Neural progenitor cell (in vitro differentiated cells): ENCODE measurements at regions not wholly inside any gene's neighbourhood (a gene's known extent, or its start where the extent isn't known, plus 50 kb on each side); places are given as distances from the start of the nearest gene placed in this dataset.

Source experiments
- DNase-seq: peaks from one replicate; pipeline ENCODE4 v3.0.0-alpha.2; 2016; ENCODE audit warnings: low spot score
- H2AFZ ChIP-seq: fragments of 200-600 bp; sonication (generic); replicated peaks from 2 replicates; pipeline ENCODE4 v1.6.1; 2016; ENCODE audit warnings: antibody characterized with exemption
- H3F3A ChIP-seq: fragments of 200-600 bp; sonication (generic); 2 replicates; pipeline ENCODE4 v1.6.1; 2016; ENCODE audit warnings: antibody characterized with exemption, low read depth
- H3K27ac ChIP-seq: fragments of 200-600 bp; sonication (generic); 2 replicates; pipeline ENCODE4 v1.5.1; 2016; ENCODE audit warnings: mild to moderate bottlenecking
- H3K27me3 ChIP-seq: fragments of 200-600 bp; sonication (generic); 2 replicates; pipeline ENCODE4 v1.6.1; 2016; ENCODE audit warnings: mild to moderate bottlenecking, moderate library complexity
- H3K36me3 ChIP-seq: fragments of 200-600 bp; sonication (generic); 2 replicates; pipeline ENCODE4 v1.5.1; 2016
- H3K4me1 ChIP-seq: fragments of 200-600 bp; sonication (generic); 2 replicates; pipeline ENCODE4 v1.6.1; 2016; ENCODE audit warnings: mixed run types
- H3K4me2 ChIP-seq: fragments of 200-600 bp; sonication (generic); 2 replicates; pipeline ENCODE4 v1.6.1; 2016
- H3K4me3 ChIP-seq: fragments of 200-600 bp; sonication (generic); 2 replicates; pipeline ENCODE4 v1.5.1; 2016
- H3K79me2 ChIP-seq: fragments of 200-600 bp; sonication (generic); 2 replicates; pipeline ENCODE4 v1.6.1; 2016; ENCODE audit warnings: low read depth
- H3K9ac ChIP-seq: fragments of 200-600 bp; sonication (generic); 2 replicates; pipeline ENCODE4 v1.6.1; 2016
- H3K9me3 ChIP-seq: fragments of 200-600 bp; sonication (generic); 2 replicates; pipeline ENCODE4 v1.5.1; 2016; ENCODE audit warnings: low read depth
- H4K20me1 ChIP-seq: fragments of 200-600 bp; sonication (generic); 2 replicates; pipeline ENCODE4 v1.6.1; 2016; ENCODE audit warnings: low read depth
- H3K27ac Mint-ChIP-seq: 3 replicates; pipeline ENCODE4 v1.8.0; 2021; ENCODE audit warnings: mixed read lengths
- H3K27me3 Mint-ChIP-seq: 2 replicates; pipeline ENCODE4 v1.8.0; 2022; ENCODE audit warnings: low read depth, mild to moderate bottlenecking, inconsistent platforms, moderate library complexity, mixed read lengths; ENCODE audit not compliant: insufficient read depth
- H3K36me3 Mint-ChIP-seq: 3 replicates; pipeline ENCODE4 v1.8.0; 2021; ENCODE audit warnings: mixed read lengths
- H3K4me1 Mint-ChIP-seq: 3 replicates; pipeline ENCODE4 v1.8.0; 2021; ENCODE audit warnings: mixed read lengths
- H3K4me3 Mint-ChIP-seq: 3 replicates; pipeline ENCODE4 v1.8.0; 2021; ENCODE audit warnings: mild to moderate bottlenecking, moderate library complexity, mixed read lengths
- H3K9me3 Mint-ChIP-seq: 3 replicates; pipeline ENCODE4 v1.8.0; 2020; ENCODE audit warnings: mixed read lengths
- EZH2 ChIP-seq: fragments of 200-600 bp; sonication (generic); IDR thresholded peaks from 2 replicates; pipeline ENCODE4 v1.6.1; 2017; ENCODE audit warnings: antibody characterized with exemption, mild to moderate bottlenecking, moderate library complexity
- EZH2phosphoT487 ChIP-seq: fragments of 200-600 bp; sonication (generic); IDR thresholded peaks from 2 replicates; pipeline ENCODE4 v1.6.1; 2017; ENCODE audit warnings: antibody characterized with exemption
- TF ChIP-seq, protein P1 (sequence below): fragments of 200-600 bp; sonication (generic); IDR thresholded peaks from 2 replicates; pipeline ENCODE4 v1.5.1; 2017; ENCODE audit warnings: antibody characterized with exemption, mild to moderate bottlenecking

DNA sequence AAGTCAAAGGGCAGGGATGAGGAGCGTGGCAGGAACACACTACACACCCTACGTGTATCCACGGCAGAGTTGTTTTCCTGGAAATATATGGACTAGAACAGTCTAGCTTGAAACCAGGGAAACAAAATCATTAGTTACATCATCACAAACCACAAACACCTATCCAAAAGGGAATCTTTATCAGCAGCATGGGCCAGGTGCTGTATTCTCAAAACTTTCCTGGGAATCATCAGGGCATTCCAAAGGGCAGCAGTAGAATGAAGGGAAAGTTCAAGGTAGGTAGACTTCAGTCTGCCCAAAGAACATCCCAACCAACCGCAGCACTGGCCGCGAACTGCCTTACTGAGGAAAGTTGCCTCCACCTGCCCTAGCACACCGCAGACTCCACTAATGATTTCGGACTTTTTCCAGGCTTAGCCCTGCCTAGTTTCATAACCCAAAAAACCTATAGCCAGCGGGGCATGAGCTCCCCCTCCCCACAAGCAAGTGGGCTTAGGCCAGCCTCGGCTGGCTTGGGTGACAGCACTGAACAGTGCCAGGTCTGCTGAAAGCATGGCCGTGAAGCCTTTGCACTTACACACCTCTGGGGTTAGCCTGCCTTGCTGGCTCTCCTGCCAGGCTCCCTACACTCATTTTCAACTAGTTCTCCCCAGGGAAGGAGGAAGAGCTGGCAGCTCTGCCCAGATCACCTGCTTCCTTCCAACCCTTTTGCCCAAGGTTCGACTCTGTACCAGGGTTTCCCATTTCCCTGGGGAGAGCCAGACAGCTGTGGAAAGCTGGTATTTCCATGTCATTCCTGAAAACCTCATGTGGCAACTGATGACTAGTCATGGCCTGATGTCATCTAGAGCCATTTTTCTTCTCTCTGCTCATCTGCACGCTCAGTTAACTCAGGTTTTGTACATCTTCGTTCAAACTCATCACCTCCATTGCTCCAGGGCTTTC, 77.3 kb upstream of the UBAC2 start:
- Histone ChIP-seq H3K4me3 (no peak overlapping the region), H3K4me2 (no peak overlapping the region), H3K9me3 (no peaks in the 10 kb centered on the region), H3F3A (no peaks in the 10 kb centered on the region), H4K20me1 (no peaks in the 10 kb centered on the region), H2AFZ (no peak overlapping the region), H3K27me3 (no peaks in the 10 kb centered on the region), H3K4me1 (no peaks in the 10 kb centered on the region), H3K79me2 (no peaks in the 10 kb centered on the region), H3K9ac (no peak overlapping the region), H3K27ac (no peak overlapping the region), H3K36me3 (no peaks in the 10 kb centered on the region)
- Mint-ChIP-seq H3K27me3 (no peaks in the 10 kb centered on the region), H3K4me1 (no peaks in the 10 kb centered on the region), H3K36me3 (no peaks in the 10 kb centered on the region), H3K9me3 (no peaks in the 10 kb centered on the region), H3K27ac (no peak overlapping the region), H3K4me3 (no peak overlapping the region)
- DNase-seq: no peak
- TF ChIP-seq EZH2phosphoT487 (no peak), EZH2 (no peak)
- TF ChIP-seq, protein P1, sequence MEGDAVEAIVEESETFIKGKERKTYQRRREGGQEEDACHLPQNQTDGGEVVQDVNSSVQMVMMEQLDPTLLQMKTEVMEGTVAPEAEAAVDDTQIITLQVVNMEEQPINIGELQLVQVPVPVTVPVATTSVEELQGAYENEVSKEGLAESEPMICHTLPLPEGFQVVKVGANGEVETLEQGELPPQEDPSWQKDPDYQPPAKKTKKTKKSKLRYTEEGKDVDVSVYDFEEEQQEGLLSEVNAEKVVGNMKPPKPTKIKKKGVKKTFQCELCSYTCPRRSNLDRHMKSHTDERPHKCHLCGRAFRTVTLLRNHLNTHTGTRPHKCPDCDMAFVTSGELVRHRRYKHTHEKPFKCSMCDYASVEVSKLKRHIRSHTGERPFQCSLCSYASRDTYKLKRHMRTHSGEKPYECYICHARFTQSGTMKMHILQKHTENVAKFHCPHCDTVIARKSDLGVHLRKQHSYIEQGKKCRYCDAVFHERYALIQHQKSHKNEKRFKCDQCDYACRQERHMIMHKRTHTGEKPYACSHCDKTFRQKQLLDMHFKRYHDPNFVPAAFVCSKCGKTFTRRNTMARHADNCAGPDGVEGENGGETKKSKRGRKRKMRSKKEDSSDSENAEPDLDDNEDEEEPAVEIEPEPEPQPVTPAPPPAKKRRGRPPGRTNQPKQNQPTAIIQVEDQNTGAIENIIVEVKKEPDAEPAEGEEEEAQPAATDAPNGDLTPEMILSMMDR: no peak

DNA sequence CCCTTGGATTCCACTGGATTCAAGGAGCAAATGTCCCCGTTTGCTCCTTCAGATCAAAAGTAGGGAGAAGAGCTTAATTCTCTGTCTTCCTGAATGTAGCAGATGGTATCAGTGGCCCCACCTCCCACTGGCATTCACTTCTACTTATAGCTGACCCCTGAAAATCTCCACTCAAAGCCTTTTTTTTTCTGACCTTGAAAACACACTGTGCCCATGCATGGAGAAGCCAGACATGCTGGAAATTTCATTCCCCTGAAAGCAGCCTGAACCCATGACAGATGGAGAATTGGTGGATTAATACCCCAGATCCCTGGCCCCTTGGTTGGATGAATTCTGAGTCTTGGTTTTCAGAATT, 76.6 kb upstream of the UBAC2 start:
- Mint-ChIP-seq H3K4me3 (no peak overlapping the region), H3K27me3 (no peaks in the 10 kb centered on the region), H3K4me1 (no peaks in the 10 kb centered on the region), H3K27ac (no peak overlapping the region), H3K9me3 (no peaks in the 10 kb centered on the region), H3K36me3 (no peaks in the 10 kb centered on the region)
- Histone ChIP-seq H3F3A (no peaks in the 10 kb centered on the region), H3K27me3 (no peaks in the 10 kb centered on the region), H4K20me1 (no peaks in the 10 kb centered on the region), H3K4me1 (no peaks in the 10 kb centered on the region), H3K36me3 (no peaks in the 10 kb centered on the region), H3K4me2 (no peak overlapping the region), H3K79me2 (no peaks in the 10 kb centered on the region), H3K4me3 (no peak overlapping the region), H2AFZ (no peak overlapping the region), H3K27ac (no peak overlapping the region), H3K9me3 (no peaks in the 10 kb centered on the region), H3K9ac (no peak overlapping the region)
- no peak for DNase-seq
- TF ChIP-seq, protein P1: no peak
- TF ChIP-seq EZH2phosphoT487: no peak
- TF ChIP-seq EZH2: no peak

DNA sequence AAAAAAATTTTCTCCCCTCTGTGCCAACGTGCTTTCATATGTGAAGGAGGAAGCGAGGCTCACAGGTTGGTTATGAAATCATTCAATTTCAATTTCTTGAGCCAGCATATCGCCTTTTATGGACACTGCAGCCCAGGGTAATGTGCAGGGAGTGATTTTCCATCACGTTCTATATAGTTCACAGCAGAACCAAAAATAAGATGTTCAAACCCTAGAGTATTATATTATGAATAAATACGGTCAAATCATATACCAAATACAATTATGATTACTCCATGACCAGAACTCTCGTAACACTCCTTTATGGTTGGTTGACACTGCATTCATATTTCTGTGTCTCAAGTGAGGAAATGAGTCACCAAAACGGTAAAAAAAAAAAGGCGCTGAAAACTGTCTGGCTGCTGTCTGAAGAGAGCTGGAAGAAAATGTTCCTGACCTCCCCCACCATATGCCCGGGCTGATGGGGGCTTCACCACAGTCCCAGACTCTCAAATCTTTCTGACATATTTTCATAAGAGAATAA, 75.8 kb upstream of the UBAC2 start:
- DNase-seq: no peak
- Histone ChIP-seq H3K9ac (no peak overlapping the region), H4K20me1 (no peaks in the 10 kb centered on the region), H3K36me3 (no peaks in the 10 kb centered on the region), H3K27ac (no peak overlapping the region), H3K4me1 (no peaks in the 10 kb centered on the region), H3K9me3 (no peaks in the 10 kb centered on the region), H3F3A (no peaks in the 10 kb centered on the region), H3K79me2 (no peaks in the 10 kb centered on the region), H3K27me3 (no peaks in the 10 kb centered on the region), H3K4me2 (no peak overlapping the region), H2AFZ (no peak overlapping the region), H3K4me3 (no peak overlapping the region)
- Mint-ChIP-seq H3K9me3 (no peaks in the 10 kb centered on the region), H3K36me3 (no peaks in the 10 kb centered on the region), H3K4me1 (no peaks in the 10 kb centered on the region), H3K4me3 (no peak overlapping the region), H3K27ac (no peak overlapping the region), H3K27me3 (no peaks in the 10 kb centered on the region)
- TF ChIP-seq, protein P1: no peak
- TF ChIP-seq EZH2 (no peak), EZH2phosphoT487 (no peak)
